Colonic mucosa (tissue), 4 donors: ENCODE measurements at regions not wholly inside any gene's neighbourhood (a gene's known extent, or its start where the extent isn't known, plus 50 kb on each side); places are given as distances from the start of the nearest gene placed in this dataset.

Experiments used
- DNase-seq: peaks from one replicate; pipeline ENCODE4 v3.0.0-alpha.2; 2020
- H3K27ac ChIP-seq: fragments of 200-600 bp; one replicate; pipeline ENCODE4 v1.8.0; 2021
- H3K27me3 ChIP-seq: fragments of 200-600 bp; one replicate; pipeline ENCODE4 v1.8.0; 2021
- H3K36me3 ChIP-seq: fragments of 200-600 bp; one replicate; pipeline ENCODE4 v1.8.0; 2021
- H3K4me1 ChIP-seq: fragments of 200-600 bp; one replicate; pipeline ENCODE4 v1.8.0; 2021; ENCODE audit warnings: mild to moderate bottlenecking
- H3K4me3 ChIP-seq: fragments of 200-600 bp; one replicate; pipeline ENCODE4 v1.8.0; 2021
- H3K9ac ChIP-seq, 2 donors: one replicate each; pipeline ENCODE4 v1.7.0; 2013; ENCODE audit warnings: control low read depth in 2 of 2, low read depth in 2 of 2, low read length in 2 of 2
- H3K9me3 ChIP-seq: fragments of 200-600 bp; one replicate; pipeline ENCODE4 v1.8.0; 2021
- intact Hi-C: fragments of 100-400 bp; cut with DNase I; formaldehyde crosslinking; loops from one replicate; pipeline ENCODE4 v1.14.1; 2022
- TF ChIP-seq, protein P1 (sequence below): fragments of 200-600 bp; IDR thresholded peaks from one replicate; pipeline ENCODE4 v1.8.0; 2022; ENCODE audit warnings: antibody characterized with exemption, mild to moderate bottlenecking
- donor health status: healthy.
- donor health status: DM: no; HTN: no; CAD: no.
- donor health status: DM: no; HTN: no; CAD: no.

DNA sequence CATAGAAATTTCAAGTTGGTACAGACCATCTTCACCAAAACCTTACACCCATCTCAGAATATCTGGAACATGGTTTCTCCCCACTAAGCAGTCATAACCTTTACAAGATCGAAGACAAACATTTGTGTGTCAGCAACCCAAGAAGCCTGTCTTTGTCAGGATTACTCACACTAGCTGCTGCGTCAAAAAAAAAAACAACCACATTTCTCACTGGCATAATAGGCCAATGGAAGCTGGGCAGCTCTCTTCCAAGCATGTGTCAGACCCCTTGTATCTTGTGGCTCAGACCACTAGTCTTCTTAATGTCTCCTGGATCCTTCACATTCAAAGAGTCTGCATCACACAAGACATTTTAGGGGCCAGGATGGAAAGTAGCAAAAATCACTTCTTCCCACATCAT is 266.9 kb upstream of the IGF1R start:
- H3K36me3 ChIP-seq, result no peaks in the 10 kb centered on the region
- intact Hi-C loops, result no loop called here

DNA sequence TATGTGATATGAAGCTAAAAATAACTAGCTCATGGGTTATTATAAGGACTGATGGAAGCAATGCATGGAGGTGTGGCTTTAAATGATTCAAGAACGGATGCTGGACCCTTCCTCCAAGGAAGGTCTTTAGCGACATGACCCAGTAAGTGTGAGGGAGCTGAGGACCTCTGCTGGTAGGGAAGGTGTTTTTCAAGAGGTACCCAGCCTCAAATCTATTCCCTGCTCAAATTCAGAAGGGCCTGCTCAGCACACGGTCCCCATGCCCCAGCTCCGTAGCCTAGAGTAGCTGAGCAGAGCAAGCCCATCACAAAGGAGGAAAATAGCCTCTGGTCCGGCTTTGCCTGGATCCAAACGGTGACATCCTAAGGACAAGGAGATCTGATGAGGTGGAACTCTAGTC is 266.2 kb upstream of the IGF1R start:
- no peaks in the 10 kb centered on the region for H3K9me3 ChIP-seq
- DNase-seq, result no peak
- no peak overlapping the region for H3K9ac ChIP-seq
- no peaks in the 10 kb centered on the region for H3K4me1 ChIP-seq
- TF ChIP-seq, protein P1, sequence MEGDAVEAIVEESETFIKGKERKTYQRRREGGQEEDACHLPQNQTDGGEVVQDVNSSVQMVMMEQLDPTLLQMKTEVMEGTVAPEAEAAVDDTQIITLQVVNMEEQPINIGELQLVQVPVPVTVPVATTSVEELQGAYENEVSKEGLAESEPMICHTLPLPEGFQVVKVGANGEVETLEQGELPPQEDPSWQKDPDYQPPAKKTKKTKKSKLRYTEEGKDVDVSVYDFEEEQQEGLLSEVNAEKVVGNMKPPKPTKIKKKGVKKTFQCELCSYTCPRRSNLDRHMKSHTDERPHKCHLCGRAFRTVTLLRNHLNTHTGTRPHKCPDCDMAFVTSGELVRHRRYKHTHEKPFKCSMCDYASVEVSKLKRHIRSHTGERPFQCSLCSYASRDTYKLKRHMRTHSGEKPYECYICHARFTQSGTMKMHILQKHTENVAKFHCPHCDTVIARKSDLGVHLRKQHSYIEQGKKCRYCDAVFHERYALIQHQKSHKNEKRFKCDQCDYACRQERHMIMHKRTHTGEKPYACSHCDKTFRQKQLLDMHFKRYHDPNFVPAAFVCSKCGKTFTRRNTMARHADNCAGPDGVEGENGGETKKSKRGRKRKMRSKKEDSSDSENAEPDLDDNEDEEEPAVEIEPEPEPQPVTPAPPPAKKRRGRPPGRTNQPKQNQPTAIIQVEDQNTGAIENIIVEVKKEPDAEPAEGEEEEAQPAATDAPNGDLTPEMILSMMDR, result no peak
- H3K27me3 ChIP-seq, result no peaks in the 10 kb centered on the region
- intact Hi-C loops, result no loop called here
- H3K36me3 ChIP-seq, result no peaks in the 10 kb centered on the region
- H3K4me3 ChIP-seq, result no peak overlapping the region
- no peak overlapping the region for H3K27ac ChIP-seq

More for the DNA sequence above, 266.9 kb upstream of the IGF1R start:
- Histone ChIP-seq H3K4me3 (no peak overlapping the region), H3K27me3 (no peaks in the 10 kb centered on the region), H3K9ac (no peak overlapping the region), H3K9me3 (no peaks in the 10 kb centered on the region), H3K4me1 (no peaks in the 10 kb centered on the region), H3K27ac (no peak overlapping the region)
- TF ChIP-seq, protein P1, result no peak
- no peak for DNase-seq

DNA sequence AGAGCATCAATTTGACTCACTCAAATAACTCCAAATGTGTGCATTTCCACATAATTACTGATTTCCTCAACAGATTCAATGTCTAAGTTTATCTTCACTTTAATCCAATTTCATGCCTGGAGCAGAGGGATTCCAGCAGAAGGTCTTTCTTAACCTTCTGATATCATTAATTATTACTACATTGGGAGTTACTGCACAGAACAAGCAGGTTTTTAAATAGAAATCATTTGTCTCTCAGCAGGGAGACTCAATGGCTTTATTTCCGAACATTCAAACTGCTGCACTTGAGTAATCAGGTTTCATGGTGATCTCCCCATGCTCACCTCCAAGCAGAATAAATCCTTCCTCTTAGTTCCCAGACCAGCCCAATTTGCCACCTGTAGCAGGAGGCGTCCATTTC is 264.8 kb upstream of the IGF1R start:
- H3K27ac ChIP-seq, result no peak overlapping the region
- H3K4me1 ChIP-seq, result no peaks in the 10 kb centered on the region
- no peaks in the 10 kb centered on the region for H3K9me3 ChIP-seq
- H3K9ac ChIP-seq, result no peak overlapping the region
- DNase-seq, result no peak
- no peaks in the 10 kb centered on the region for H3K27me3 ChIP-seq
- TF ChIP-seq, protein P1, result no peak
- H3K36me3 ChIP-seq, result no peaks in the 10 kb centered on the region
- intact Hi-C loops, result no loop called here
- no peak overlapping the region for H3K4me3 ChIP-seq

DNA sequence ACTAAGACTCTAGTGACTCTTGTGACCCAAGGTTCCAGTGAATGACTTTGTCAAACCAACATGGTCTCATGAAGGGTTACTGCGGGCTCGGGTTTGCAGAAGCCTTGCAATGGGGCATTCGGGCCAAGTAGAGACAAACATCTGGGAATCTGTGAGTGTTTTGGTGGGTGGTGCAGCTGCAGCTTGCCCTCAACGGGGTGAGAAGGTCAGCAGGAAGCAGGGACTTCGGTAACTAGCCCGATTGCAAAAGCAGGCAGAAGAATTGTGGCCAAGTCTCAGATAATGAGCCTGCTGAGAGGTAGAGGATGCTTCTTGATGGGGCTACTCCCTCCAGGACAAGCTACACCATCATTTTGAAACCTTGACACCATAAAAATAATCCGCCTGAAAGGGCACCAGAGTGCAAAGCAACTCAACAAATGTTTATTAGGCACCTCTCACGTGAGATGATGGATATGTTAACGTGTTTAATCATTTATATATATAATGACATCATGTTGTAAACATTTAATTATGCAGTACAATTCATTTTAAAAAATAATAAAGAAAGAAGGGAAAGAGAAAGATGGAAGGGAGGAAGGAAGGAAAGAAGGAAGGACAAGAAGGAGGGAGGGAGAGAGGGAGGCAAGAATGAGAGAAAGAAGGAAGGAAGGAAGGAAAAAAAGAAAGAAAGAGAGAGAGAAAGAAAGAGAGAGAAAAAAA is 263.9 kb upstream of the IGF1R start:
- intact Hi-C loops, result no loop called here
- Histone ChIP-seq H3K27me3 (no peaks in the 10 kb centered on the region), H3K4me1 (no peaks in the 10 kb centered on the region), H3K9me3 (no peaks in the 10 kb centered on the region), H3K27ac (no peak overlapping the region), H3K4me3 (no peak overlapping the region), H3K9ac (no peak overlapping the region), H3K36me3 (no peaks in the 10 kb centered on the region)
- no peak for DNase-seq
- TF ChIP-seq, protein P1, result no peak

DNA sequence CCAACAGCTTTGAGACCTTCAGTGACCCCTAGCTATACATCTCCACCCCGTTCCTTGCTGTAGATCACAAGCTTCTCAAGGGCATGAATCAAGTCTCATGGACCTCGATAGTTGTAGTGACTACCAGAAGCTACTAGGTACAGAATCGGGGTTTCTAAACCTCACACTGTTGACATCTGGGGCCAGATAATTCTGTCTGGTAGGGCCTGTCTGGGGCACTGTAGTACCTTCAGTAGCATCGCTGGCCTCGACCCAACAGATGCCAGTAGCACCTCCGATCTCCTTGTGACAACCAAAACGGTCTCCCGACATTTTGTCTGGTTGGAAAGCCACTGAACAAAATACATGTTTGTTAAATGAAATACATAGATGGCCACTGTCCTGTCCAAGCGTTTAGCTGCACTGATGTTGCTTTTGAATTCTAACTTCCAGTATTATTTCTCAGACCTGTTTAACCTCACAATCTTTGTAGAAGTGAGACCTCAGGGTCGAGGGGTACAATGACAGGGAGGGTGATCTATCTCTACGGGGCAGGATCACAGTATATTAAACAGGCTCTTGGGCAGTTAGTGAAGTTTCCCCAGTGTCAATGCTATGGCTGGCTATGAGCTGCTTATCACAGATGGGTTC is 262.5 kb upstream of the IGF1R start:
- no peak overlapping the region for H3K4me3 ChIP-seq
- H3K27ac ChIP-seq, result no peak overlapping the region
- H3K36me3 ChIP-seq, result no peaks in the 10 kb centered on the region
- DNase-seq, result no peak
- H3K27me3 ChIP-seq, result no peaks in the 10 kb centered on the region
- TF ChIP-seq, protein P1, result no peak
- intact Hi-C loops, result no loop called here
- no peak overlapping the region for H3K9ac ChIP-seq
- H3K4me1 ChIP-seq, result no peaks in the 10 kb centered on the region
- H3K9me3 ChIP-seq, result no peaks in the 10 kb centered on the region
